GM21786 (cell line): ENCODE measurements at regions not wholly inside any gene's neighbourhood (a gene's known extent, or its start where the extent isn't known, plus 50 kb on each side); places are given as distances from the start of the nearest gene placed in this dataset.
"Not testable (repeated sequence)": the region's sequence is repeated elsewhere in the genome, so short reads cannot be mapped to it uniquely, and the experiment has no call there.

Experiments used
- ATAC-seq: cut with Tn5 transposase; IDR thresholded peaks from one replicate; pipeline ENCODE4 v1.9.1; 2021; ENCODE audit not compliant: unreplicated experiment

GRCh38 chr4:31687717-31688342 is 967.7 kb downstream of the PCDH7 start:
- ATAC-seq = no peak

GRCh38 chr4:31692399-31692940 is 972.3 kb downstream of the PCDH7 start:
- no peak for ATAC-seq

DNA sequence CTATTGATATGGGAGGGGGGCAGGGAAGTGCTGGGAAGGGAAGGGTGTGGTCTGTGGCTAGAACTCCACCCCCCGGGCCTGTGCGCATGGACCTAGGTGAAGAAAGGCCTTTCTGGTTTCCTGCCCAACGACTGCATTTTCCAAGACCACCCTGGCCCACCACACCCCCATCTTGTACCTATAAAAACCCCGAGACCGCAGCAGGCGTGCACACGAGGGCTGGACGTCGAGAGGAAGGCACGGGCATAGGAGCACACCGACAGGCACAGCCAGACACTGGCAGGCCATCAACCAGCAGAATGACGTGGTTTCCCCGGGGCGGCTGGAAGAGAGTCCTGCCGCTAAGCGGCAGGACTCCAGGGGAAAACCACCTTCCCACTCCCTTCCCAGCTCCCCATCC is 981.1 kb downstream of the PCDH7 start:
- ATAC-seq = no peak

GRCh38 chr4:31702326-31702725 is 982.2 kb downstream of the PCDH7 start:
- no peak for ATAC-seq

GRCh38 chr4:31714238-31714637 is 994.1 kb downstream of the PCDH7 start:
- ATAC-seq = no peak

DNA sequence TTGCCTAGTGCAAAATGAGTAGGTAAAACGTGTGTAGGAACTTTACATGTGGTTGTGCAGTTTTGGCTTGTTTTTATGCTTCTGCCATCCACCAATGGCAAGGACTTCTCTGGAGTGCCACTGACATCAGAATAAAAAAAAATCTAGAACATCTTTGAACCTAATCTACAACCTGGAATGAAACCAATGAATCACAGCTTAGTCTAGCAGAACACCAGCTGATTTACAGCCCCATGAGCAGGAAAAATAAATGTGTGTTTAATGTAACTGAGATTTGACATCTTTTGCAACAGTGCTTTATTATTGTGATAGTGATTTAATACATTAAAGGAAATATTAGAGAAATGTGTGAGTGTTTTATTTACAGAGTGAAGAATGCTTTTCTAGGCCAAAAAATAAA is 995.1 kb downstream of the PCDH7 start:
- ATAC-seq = no peak

DNA sequence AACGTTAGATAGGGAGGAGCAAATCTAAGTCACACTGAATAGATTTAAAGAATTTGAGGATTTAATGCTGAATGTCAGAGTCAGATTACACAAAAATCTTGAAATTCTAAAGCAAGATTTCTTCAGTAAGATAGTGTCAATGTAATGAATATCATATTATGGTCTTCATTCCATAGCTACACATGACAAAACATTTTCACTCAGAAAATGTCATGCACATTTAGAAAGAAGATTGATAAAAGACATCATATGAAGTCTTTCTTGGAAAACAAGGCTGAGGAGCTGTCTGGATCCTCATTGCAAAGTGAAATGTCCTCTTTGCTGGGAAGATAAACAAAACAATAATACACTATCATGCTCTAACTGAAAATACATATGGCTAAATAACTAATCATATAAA is 1006.9 kb downstream of the PCDH7 start:
- ATAC-seq = no peak

- no peak for ATAC-seq
Observed at GRCh38 chr4:31735004-31735403, 1014.8 kb downstream of the PCDH7 start.

- peak; percentile 76 for ATAC-seq
Observed at GRCh38 chr4:31737419-31737818, 1017.2 kb downstream of the PCDH7 start.

DNA sequence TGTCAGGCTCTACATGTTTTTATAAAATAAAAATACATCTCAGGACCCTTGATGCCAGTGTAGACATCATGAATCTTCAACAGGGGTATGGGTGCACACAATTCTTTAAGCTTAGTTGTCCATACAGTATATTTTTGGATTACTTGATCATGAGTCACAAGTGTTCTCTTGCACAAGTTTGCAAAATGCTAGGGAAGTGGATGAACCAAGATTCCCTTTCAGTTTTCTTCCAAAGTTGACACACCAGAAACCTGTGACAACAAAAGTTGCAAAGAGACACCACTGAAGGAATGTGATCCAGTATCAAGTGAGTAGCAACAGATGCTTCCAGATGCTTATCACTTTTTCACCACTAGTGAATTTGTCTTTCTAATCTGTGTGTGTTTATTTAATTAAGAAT is 1021.2 kb downstream of the PCDH7 start:
- no peak for ATAC-seq

DNA sequence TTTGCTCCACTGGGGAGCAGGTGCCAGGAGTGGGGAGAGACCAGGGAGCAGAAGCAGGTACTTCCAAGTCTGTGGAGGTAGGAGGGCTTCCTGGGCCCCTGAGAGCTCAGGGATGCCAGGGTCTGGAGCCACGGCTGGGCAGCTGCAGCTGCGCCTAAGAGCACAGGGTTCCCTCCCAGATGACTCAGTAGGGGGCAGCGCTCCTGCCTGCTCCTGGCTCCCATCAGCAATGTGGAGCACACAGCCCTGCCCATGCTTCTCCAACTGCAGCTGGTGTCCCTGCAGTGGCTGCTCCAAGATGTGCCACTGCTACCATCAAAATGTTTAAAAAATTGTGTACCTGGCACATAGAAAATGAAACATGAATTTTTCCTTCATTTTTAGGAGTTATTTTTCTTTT is 1028.2 kb downstream of the PCDH7 start:
- no peak for ATAC-seq

- not testable (repeated sequence) for ATAC-seq
Observed at GRCh38 chr4:31750581-31750980, 1030.4 kb downstream of the PCDH7 start.

DNA sequence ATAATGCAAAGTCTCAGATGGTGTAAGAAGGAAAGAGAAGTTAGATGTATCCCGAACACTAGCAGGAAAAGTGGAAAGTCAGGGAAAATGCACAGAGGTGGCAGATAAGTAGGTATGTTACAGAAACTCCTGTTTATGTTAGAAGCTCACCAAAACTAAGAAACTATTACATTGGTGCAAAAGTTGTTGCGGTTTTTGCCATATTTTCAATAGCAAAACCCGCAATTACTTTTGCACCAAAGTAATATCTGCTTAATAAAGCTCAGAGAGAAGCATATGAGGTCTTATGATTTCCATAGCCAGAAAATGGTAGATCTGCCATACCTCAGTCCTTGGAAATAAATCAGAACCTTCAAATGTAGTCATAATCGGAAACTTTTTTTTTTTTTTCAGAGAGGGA is 1035.6 kb downstream of the PCDH7 start:
- no peak for ATAC-seq

- ATAC-seq = no peak
Observed at GRCh38 chr4:31768756-31769155, 1048.6 kb downstream of the PCDH7 start.

DNA sequence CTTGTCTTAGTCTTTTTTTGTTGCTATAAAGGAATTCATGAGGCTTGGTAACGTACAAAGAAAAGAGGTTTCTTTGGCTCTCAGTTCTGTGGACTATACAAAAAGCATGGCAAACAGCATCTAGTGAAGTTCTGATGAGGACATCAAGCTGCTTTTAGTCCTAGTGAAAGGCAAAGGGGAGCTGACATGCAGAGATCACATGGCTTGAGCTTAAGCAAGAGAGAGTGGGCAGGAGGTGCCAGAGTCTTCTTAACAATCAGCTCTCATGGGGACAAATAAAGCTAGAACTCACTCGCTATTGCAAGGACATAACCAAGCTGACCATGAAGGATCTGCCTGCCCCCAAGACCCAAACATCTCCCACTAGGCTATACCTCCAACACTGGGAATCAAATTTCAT is 1063.1 kb downstream of the PCDH7 start:
- no peak for ATAC-seq

DNA sequence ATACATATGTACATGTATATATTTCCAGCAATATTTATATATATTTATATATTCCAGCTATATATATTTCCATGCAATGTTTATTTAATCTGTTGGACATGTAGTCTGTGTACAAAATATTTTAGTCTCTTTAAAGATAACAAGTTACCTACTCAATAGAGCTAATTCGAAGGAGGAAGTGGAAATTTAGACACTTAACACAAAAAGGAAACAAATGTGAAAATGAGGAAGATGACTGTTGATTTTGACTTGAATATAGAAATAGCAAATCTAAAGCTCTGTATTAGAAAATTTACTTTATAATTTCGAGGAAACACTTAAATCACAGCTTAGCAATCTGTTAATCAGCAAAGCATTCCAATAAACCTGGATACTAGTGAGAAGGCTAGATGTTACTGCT is 1064.4 kb downstream of the PCDH7 start:
- no peak for ATAC-seq

GRCh38 chr4:31787701-31788100 is 1067.5 kb downstream of the PCDH7 start:
- no peak for ATAC-seq

DNA sequence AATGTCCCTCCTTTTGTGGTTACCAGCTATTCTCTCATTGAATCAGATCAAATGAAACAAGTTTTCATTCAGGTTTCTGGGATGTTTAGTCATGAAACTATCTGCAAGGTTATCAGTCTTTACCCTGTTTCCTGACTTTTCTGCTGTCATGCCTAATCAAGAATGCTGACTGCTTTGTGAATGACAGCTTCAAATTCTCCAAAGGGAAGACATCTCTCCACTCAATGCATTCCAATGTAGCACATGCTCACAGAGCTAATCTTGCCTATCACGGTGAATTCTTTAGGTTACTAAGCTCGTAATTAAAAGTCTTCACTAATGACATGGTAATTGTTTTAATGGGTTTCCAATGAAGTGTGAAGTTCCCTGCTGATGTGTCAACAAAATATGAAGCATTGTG is 1068.5 kb downstream of the PCDH7 start:
- ATAC-seq = no peak

- no peak for ATAC-seq
Observed at GRCh38 chr4:31791666-31792065, 1071.5 kb downstream of the PCDH7 start.

GRCh38 chr4:31793907-31794306 is 1073.7 kb downstream of the PCDH7 start:
- ATAC-seq = no peak

DNA sequence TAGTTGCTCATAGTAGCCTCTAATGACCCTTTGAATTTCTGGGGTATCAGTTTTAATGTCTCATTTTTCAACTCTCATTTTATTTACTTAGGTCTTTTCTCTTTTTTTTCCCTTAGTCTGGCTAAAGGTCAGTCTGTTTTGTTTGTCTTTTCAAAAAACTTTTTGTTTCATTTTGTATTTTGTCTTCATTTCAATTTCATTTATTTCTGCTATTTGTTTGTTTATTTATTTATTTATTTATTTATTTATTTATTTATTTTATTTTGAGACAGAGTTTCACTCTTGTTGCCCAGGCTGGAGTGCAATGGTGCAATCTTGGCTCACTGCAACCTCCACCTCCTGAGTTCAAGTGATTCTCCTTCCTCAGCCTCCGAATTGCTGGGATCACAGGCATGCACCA is 1076.9 kb downstream of the PCDH7 start:
- not testable (repeated sequence) for ATAC-seq

DNA sequence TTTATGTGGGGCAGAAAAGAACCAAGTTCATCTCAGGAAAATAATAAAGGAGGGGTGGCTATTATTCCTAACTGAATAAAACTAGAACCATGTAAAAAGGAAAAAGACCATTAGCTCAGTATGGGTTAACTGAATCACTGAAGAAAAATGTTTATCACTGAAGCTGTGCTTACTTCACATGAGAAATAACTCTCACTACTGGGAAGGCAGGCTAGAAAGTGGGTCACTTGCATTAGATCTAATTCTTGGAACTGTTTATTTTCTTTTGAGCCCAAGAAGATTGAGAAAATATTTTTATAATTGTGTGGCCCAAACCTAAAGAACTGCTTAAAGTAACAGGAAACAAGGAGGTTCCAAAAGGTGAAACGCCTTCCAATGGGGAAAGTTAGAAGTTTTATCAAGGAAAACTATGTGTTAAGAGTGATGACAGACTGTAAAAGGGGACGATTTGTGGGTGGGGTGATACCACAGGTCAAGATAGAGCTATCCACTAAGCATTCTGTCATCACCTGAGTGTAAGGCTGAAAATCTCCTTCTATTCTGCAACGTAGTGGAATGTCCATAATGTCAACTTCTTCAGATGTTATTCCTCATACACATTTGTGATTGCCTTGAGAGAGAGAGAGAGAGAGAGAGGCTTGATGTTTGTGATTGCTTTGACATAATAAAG is 1083.5 kb downstream of the PCDH7 start:
- no peak for ATAC-seq

- ATAC-seq = no peak
Observed at GRCh38 chr4:31807036-31807435, 1086.9 kb downstream of the PCDH7 start.
